Osteocyte (in vitro differentiated cells): ENCODE measurements at regions not wholly inside any gene's neighbourhood (a gene's known extent, or its start where the extent isn't known, plus 50 kb on each side); places are given as distances from the start of the nearest gene placed in this dataset.

Experiments used
- DNase-seq: peaks from one replicate; pipeline ENCODE4 v3.0.0; 2021; ENCODE audit warnings: mixed read lengths; ENCODE audit not compliant: unreplicated experiment; ENCODE audit errors: extremely low spot score
- H3K27ac Mint-ChIP-seq: one replicate; pipeline ENCODE4 v1.8.0; 2021; ENCODE audit warnings: mild to moderate bottlenecking, mixed read lengths; ENCODE audit not compliant: unreplicated experiment
- H3K27me3 Mint-ChIP-seq: one replicate; pipeline ENCODE4 v1.8.0; 2021; ENCODE audit warnings: mixed read lengths; ENCODE audit not compliant: unreplicated experiment
- H3K36me3 Mint-ChIP-seq: one replicate; pipeline ENCODE4 v1.8.0; 2021; ENCODE audit warnings: mixed read lengths; ENCODE audit not compliant: unreplicated experiment
- H3K4me1 Mint-ChIP-seq: one replicate; pipeline ENCODE4 v1.8.0; 2021; ENCODE audit warnings: mixed read lengths; ENCODE audit not compliant: unreplicated experiment
- H3K4me3 Mint-ChIP-seq: one replicate; pipeline ENCODE4 v1.8.0; 2021; ENCODE audit warnings: mild to moderate bottlenecking, moderate library complexity, mixed read lengths; ENCODE audit not compliant: unreplicated experiment
- H3K9me3 Mint-ChIP-seq: one replicate; pipeline ENCODE4 v1.8.0; 2021; ENCODE audit warnings: mixed read lengths; ENCODE audit not compliant: unreplicated experiment
- CTCF ChIP-seq: fragments of 200-600 bp; sonication (generic); IDR thresholded peaks from 2 replicates; pipeline ENCODE4 v1.5.0; 2021; ENCODE audit warnings: antibody characterized with exemption, mild to moderate bottlenecking, moderate library complexity

- Mint-ChIP-seq H3K4me1 (peaks cover 2% of the 10 kb centered on the region), H3K4me3 (no peak overlapping the region), H3K27ac (no peak overlapping the region), H3K9me3 (no peaks in the 10 kb centered on the region), H3K27me3 (peaks cover 7% of the 10 kb centered on the region), H3K36me3 (no peaks in the 10 kb centered on the region)
- no peak for DNase-seq
- no peak for TF ChIP-seq CTCF
Observed at GRCh38 chr6:44701637-44702101, 314.2 kb downstream of the CDC5L start.

GRCh38 chr6:44702292-44702691, 314.8 kb downstream of the CDC5L start:
- Mint-ChIP-seq H3K9me3 (no peaks in the 10 kb centered on the region), H3K36me3 (no peaks in the 10 kb centered on the region), H3K27me3 (peaks cover 7% of the 10 kb centered on the region), H3K4me3 (no peak overlapping the region), H3K27ac (no peak overlapping the region), H3K4me1 (peaks cover 3% of the 10 kb centered on the region)
- no peak for DNase-seq
- TF ChIP-seq CTCF = no peak

- no peak overlapping the region for H3K4me3 Mint-ChIP-seq
- H3K9me3 Mint-ChIP-seq = no peaks in the 10 kb centered on the region
- H3K27me3 Mint-ChIP-seq = peaks cover 5% of the 10 kb centered on the region
- no peak overlapping the region for H3K27ac Mint-ChIP-seq
- H3K36me3 Mint-ChIP-seq = no peaks in the 10 kb centered on the region
- H3K4me1 Mint-ChIP-seq = peaks cover 8% of the 10 kb centered on the region
- DNase-seq = no peak
- TF ChIP-seq CTCF = no peak
Observed at GRCh38 chr6:44704240-44705150, 317.0 kb downstream of the CDC5L start.

- Mint-ChIP-seq H3K27me3 (no peaks in the 10 kb centered on the region), H3K9me3 (no peaks in the 10 kb centered on the region), H3K27ac (no peak overlapping the region), H3K4me3 (no peak overlapping the region), H3K36me3 (no peaks in the 10 kb centered on the region), H3K4me1 (peaks cover 8% of the 10 kb centered on the region)
- DNase-seq = no peak
- TF ChIP-seq CTCF = no peak
Observed at GRCh38 chr6:44705596-44705995, 318.1 kb downstream of the CDC5L start.

GRCh38 chr6:44706011-44706410, 318.5 kb downstream of the CDC5L start:
- no peak for DNase-seq
- H3K36me3 Mint-ChIP-seq = no peaks in the 10 kb centered on the region
- no peak overlapping the region for H3K4me3 Mint-ChIP-seq
- no peaks in the 10 kb centered on the region for H3K27me3 Mint-ChIP-seq
- H3K9me3 Mint-ChIP-seq = no peaks in the 10 kb centered on the region
- no peak overlapping the region for H3K27ac Mint-ChIP-seq
- H3K4me1 Mint-ChIP-seq = peaks cover 8% of the 10 kb centered on the region
- no peak for TF ChIP-seq CTCF
